GM12891 (cell line): ENCODE measurements at regions not wholly inside any gene's neighbourhood (a gene's known extent, or its start where the extent isn't known, plus 50 kb on each side); places are given as distances from the start of the nearest gene placed in this dataset.

ENCODE experiments used
- POLR2A ChIP-seq: IDR thresholded peaks from 2 replicates; pipeline ENCODE4 v1.6.1; 2011; ENCODE audit warnings: low read depth, low read length, control low read depth
- POU2F2 ChIP-seq: IDR thresholded peaks from 2 replicates; pipeline ENCODE4 v1.6.1; 2011; ENCODE audit warnings: low read depth, mild to moderate bottlenecking, control low read depth, low read length, moderate library complexity
- TAF1 ChIP-seq: IDR thresholded peaks from 2 replicates; pipeline ENCODE4 v1.6.1; 2011; ENCODE audit warnings: low read depth, low read length, control low read depth

GRCh38 chr5:91469517-91470165 is 86.5 kb upstream of the ARRDC3 start:
- TF ChIP-seq TAF1 (no peak), POLR2A (no peak), POU2F2 (no peak)
